IPS-18a (cell line): ENCODE measurements at regions not wholly inside any gene's neighbourhood (a gene's known extent, or its start where the extent isn't known, plus 50 kb on each side); places are given as distances from the start of the nearest gene placed in this dataset.

ENCODE experiments used
- H3K27ac ChIP-seq: one replicate; pipeline ENCODE4 v1.5.1; 2013; ENCODE audit warnings: low read length
- H3K27me3 ChIP-seq: one replicate; pipeline ENCODE4 v1.6.1; 2013; ENCODE audit warnings: mild to moderate bottlenecking, low read length; ENCODE audit not compliant: control insufficient read depth, insufficient read depth
- H3K36me3 ChIP-seq: one replicate; pipeline ENCODE4 v1.6.1; 2013; ENCODE audit warnings: low read depth, low read length; ENCODE audit not compliant: control insufficient read depth
- H3K4me1 ChIP-seq: one replicate; pipeline ENCODE4 v1.6.1; 2013; ENCODE audit warnings: low read depth, low read length; ENCODE audit not compliant: control insufficient read depth
- H3K4me3 ChIP-seq: one replicate; pipeline ENCODE4 v1.5.1; 2013; ENCODE audit warnings: low read length
- H3K9ac ChIP-seq: one replicate; pipeline ENCODE4 v1.6.1; 2013; ENCODE audit warnings: mild to moderate bottlenecking, low read length, moderate library complexity
- H3K9me3 ChIP-seq: one replicate; pipeline ENCODE4 v1.6.1; 2013; ENCODE audit warnings: low read depth, low read length; ENCODE audit not compliant: control insufficient read depth

DNA sequence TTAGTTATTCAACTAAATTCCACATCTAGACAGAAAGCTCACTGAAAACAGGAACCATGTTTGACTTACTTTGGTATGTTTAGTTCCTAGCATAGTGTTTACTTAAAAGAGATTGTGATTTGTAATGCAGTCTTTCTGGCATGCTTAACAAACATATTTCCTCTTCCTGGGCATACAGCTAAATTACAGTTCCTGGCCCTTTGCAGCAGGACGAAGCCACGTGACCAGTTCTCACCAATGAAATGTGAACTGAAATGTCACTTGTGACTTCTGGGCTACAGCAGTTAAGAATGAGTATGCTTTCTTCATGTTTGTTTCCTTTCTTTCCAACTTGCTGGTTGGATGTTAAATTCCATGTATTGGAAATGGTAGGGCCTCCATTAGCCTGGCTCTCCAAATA lies 330.5 kb downstream of the FIGN start:
- H3K27ac ChIP-seq: no peak overlapping the region
- no peaks in the 10 kb centered on the region for H3K4me1 ChIP-seq
- no peaks in the 10 kb centered on the region for H3K9me3 ChIP-seq
- no peak overlapping the region for H3K9ac ChIP-seq
- no peaks in the 10 kb centered on the region for H3K27me3 ChIP-seq
- no peaks in the 10 kb centered on the region for H3K36me3 ChIP-seq
- no peak overlapping the region for H3K4me3 ChIP-seq

DNA sequence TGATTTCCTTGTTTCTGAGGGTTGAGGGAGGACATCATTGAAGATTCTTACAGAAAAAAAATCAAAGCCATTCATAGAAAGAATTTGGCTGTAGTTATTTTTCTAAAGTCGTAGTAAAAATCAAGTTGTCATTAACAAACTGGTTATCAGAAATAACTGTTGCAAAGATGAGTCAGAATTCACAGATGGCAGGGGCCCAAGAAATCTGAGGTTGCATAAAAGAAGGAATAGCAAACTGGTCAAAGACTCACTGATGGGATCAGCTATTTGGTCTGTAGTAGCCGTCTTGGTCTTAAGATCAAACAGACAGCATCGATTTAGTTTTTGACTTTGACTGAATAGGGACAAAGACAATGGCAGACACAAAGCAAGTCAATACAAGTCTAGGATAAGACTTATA lies 334.3 kb downstream of the FIGN start:
- Histone ChIP-seq H3K27ac (no peak overlapping the region), H3K27me3 (no peaks in the 10 kb centered on the region), H3K4me1 (no peaks in the 10 kb centered on the region), H3K36me3 (no peaks in the 10 kb centered on the region), H3K9ac (no peak overlapping the region), H3K4me3 (no peak overlapping the region), H3K9me3 (no peaks in the 10 kb centered on the region)

DNA sequence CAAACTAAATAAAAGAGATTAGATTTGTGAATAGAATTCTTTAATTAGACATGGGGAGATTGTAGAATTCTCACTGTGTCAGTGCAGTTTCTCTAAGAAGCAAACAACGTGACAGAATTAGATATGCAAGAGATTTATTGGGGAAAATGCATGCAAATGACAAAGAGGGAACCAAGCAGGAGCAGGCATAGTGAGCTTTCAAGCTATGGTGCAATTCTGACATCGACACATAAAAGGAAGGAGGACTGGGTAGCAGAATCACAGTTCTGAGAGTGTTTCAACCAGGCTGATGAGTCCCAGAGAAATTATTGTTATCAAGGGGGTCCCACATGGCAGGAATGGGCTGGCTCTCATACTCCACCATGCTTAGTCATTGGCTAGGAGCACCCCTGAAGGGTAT lies 338.4 kb downstream of the FIGN start:
- Histone ChIP-seq H3K4me3 (no peak overlapping the region), H3K27me3 (no peaks in the 10 kb centered on the region), H3K4me1 (no peaks in the 10 kb centered on the region), H3K9ac (no peak overlapping the region), H3K27ac (no peak overlapping the region), H3K9me3 (no peaks in the 10 kb centered on the region), H3K36me3 (no peaks in the 10 kb centered on the region)

DNA sequence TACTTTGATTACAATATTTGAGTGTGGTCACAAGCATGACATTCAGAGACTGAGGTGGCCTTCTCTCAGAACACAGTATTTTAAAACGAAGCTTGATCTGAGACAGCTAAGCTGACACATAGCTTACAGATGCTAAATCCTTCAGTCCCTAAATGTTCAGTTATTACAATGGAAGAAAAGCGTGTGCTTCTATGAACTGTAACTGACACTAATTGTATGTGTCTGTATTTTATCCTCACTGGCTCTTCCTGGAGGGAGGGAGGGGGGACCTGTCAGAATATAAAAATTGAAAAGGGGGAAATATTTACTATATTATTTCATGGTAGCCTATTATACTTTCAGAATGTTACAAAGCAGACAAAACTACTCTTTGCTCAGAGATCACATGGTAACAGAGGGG lies 340.2 kb downstream of the FIGN start:
- no peak overlapping the region for H3K9ac ChIP-seq
- H3K9me3 ChIP-seq: no peaks in the 10 kb centered on the region
- H3K27ac ChIP-seq: no peak overlapping the region
- H3K36me3 ChIP-seq: no peaks in the 10 kb centered on the region
- no peak overlapping the region for H3K4me3 ChIP-seq
- no peaks in the 10 kb centered on the region for H3K27me3 ChIP-seq
- no peaks in the 10 kb centered on the region for H3K4me1 ChIP-seq

DNA sequence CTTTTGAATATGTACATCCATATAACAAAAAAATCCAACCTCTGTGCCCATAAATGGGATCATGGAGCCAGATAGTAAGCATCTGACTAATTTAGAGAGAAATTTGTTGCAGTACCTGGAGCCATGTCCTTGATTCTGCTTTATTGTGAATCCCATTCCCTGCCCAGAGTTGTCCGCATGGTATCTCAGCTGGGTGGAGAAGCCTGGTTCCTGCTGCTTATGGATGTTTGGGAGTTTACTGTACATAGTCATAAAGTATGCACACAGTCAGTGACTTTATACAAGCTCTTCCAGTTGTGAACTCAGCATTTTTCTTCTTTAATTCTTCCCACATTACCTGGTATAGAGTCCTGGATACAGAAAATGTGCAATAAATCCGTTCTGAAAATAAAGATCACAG lies 346.0 kb downstream of the FIGN start:
- H3K4me1 ChIP-seq: no peaks in the 10 kb centered on the region
- no peaks in the 10 kb centered on the region for H3K27me3 ChIP-seq
- H3K36me3 ChIP-seq: no peaks in the 10 kb centered on the region

DNA sequence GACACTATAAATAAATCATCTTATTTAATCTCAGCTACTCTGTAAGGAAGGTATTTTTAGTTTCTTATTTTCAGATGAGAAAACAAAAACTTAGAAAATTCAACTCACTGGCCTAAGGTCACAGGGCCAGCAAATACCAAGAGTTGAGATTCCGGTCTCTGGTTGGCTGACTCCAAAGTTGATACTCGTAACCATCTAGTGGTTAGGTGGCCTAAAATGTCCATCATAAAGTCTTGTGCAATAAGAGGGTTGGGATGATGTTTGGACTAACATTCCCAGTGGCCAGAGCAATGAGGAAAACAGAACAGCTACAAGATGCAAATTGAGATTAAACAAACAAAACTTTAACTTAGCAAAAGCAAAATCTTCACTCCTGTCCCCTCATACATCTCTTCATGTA lies 360.3 kb downstream of the FIGN start:
- no peaks in the 10 kb centered on the region for H3K9me3 ChIP-seq
- H3K36me3 ChIP-seq: no peaks in the 10 kb centered on the region
- H3K9ac ChIP-seq: no peak overlapping the region
- H3K4me1 ChIP-seq: no peaks in the 10 kb centered on the region
- no peak overlapping the region for H3K27ac ChIP-seq
- no peaks in the 10 kb centered on the region for H3K27me3 ChIP-seq
- H3K4me3 ChIP-seq: no peak overlapping the region

More for the DNA sequence above, 346.0 kb downstream of the FIGN start:
- Histone ChIP-seq H3K4me3 (no peak overlapping the region), H3K9ac (no peak overlapping the region), H3K27ac (no peak overlapping the region), H3K9me3 (no peaks in the 10 kb centered on the region)

DNA sequence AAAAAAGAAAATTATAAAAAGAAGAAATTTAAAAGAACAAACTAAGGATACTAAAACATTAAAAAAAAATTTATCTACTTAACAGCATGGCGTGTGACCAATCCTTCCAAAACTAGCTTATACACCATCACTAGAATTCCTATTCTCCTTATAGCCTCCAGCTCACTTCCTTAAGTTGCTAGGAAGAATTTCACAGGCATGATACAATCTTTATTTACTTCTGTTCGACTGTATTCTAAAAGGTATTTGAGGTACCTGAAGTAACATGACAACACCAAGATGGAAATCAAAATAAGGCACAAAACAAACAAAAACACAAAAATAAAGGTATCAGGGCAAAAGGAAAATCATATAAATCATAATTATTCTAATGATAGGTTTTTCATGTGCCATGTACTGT lies 360.7 kb downstream of the FIGN start:
- Histone ChIP-seq H3K4me1 (no peaks in the 10 kb centered on the region), H3K27me3 (no peaks in the 10 kb centered on the region), H3K9me3 (no peaks in the 10 kb centered on the region), H3K4me3 (no peak overlapping the region), H3K36me3 (no peaks in the 10 kb centered on the region), H3K27ac (no peak overlapping the region), H3K9ac (no peak overlapping the region)

DNA sequence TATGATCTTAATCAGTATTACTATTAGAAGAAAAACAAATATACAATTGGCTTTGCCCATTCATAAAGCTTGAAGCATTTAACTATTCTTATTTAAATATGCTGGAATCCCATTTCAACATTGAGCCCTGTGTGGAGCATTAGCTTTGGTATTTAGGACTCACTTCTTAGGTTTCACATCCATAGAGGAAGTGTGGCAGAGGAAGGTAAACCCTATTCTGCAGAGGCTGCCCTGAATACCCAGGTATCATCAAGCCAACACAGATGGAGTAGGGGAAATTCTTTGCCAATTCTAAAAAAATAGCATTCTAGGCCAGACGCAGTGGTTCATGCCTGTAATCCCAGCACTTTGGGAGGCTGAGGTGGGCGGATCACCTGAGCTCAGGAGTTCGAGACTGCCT lies 361.5 kb downstream of the FIGN start:
- Histone ChIP-seq H3K27me3 (no peaks in the 10 kb centered on the region), H3K9me3 (no peaks in the 10 kb centered on the region), H3K4me1 (no peaks in the 10 kb centered on the region), H3K9ac (no peak overlapping the region), H3K4me3 (no peak overlapping the region), H3K36me3 (no peaks in the 10 kb centered on the region), H3K27ac (no peak overlapping the region)

DNA sequence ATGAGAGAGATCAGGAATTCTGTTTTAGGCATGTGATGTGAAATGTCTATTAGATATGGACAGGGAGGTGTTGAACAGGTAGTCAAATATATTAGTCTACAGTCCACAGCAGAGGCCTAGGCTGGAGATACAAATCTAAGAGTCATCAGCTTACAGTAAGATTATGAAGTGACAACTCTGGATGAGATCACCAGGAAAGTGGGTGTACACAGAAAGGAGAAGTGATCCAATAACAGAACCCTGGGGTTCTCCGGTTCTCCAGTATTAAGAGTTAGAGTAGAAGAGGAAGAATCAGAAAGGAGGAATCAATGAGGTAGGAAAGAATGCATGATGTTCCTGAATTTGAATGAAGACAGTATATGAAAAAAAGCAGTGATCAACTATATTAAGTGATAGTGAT lies 362.3 kb downstream of the FIGN start:
- Histone ChIP-seq H3K36me3 (no peaks in the 10 kb centered on the region), H3K27me3 (no peaks in the 10 kb centered on the region), H3K27ac (no peak overlapping the region), H3K4me1 (no peaks in the 10 kb centered on the region), H3K9me3 (no peaks in the 10 kb centered on the region), H3K4me3 (no peak overlapping the region), H3K9ac (no peak overlapping the region)

DNA sequence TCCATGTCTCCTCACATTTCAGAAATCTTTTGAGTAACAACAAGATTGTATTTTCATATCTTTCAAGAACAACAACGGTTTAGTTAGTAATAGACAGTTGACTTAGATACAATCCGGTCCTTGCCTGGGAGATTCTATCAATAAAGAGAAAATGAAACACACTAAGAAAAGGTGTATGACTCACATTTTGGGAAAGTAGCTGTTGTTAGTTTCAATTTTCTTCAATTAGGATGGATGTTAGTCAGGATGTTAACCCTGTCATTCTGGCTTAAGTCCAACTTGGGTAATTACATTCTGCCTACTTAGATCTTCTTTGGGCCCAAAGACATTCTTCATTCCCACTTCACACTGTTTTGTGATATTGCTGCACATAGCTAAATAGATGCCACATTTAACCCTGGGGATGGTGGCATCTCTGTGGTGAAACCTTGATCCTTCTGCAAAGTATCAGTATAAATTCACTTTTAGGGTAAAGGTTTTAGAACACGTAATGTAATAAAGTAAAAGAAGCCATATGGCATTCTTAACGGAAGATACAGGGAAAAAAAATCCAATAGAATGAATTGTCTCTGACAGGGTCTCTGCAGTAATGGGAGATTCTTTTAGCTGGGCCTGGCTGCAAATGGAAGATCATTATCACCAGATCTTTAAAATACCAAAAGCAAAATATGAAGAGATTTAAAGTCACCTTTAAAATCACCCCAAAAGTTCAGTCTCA lies 365.5 kb downstream of the FIGN start:
- no peaks in the 10 kb centered on the region for H3K27me3 ChIP-seq
- H3K36me3 ChIP-seq: no peaks in the 10 kb centered on the region
- no peak overlapping the region for H3K9ac ChIP-seq
- H3K4me1 ChIP-seq: no peaks in the 10 kb centered on the region
- no peak overlapping the region for H3K27ac ChIP-seq
- no peaks in the 10 kb centered on the region for H3K9me3 ChIP-seq
- no peak overlapping the region for H3K4me3 ChIP-seq

DNA sequence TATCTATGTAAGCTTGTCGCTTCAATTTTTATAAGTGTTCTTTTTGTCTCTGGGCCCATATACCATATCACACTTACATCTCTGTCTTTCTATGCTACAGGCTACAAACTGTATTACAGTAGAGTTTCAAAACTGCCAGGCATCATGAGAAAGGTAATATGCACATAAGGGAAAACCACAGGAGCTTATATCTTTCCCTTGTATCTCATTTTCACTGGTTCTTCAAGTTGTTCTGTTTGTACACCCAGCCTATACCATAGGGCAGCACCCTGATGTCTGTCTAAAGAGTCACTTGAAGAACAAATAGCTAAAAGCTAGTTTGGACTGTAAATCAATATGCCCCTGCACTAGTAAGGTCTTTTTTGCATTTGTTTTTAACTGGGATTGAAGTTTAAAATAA lies 366.7 kb downstream of the FIGN start:
- no peaks in the 10 kb centered on the region for H3K4me1 ChIP-seq
- H3K9ac ChIP-seq: no peak overlapping the region
- no peaks in the 10 kb centered on the region for H3K36me3 ChIP-seq
- H3K4me3 ChIP-seq: no peak overlapping the region
- H3K27me3 ChIP-seq: no peaks in the 10 kb centered on the region
- H3K9me3 ChIP-seq: no peaks in the 10 kb centered on the region
- H3K27ac ChIP-seq: no peak overlapping the region

DNA sequence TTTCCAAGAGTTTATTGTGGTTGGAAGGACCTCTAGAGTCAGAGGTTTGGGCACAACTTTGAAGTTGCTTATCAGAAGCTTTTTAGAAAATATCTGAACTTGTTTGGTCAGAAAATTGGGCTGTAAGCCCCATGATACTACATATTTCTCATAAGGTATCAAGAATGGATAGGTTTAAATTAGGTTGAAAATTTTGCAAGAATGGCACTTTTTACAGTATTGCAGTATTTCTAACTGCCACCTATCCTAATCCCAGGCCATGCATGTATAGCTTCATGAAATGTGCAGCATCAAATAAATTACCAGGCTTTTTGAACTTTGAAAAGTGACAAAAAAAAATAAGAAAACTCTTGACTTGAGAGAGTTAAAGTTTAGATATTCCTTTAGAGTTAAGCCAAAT lies 367.2 kb downstream of the FIGN start:
- Histone ChIP-seq H3K4me3 (no peak overlapping the region), H3K9me3 (no peaks in the 10 kb centered on the region), H3K4me1 (no peaks in the 10 kb centered on the region), H3K27me3 (no peaks in the 10 kb centered on the region), H3K9ac (no peak overlapping the region), H3K27ac (no peak overlapping the region), H3K36me3 (no peaks in the 10 kb centered on the region)
